ENCODE measurements at regions not wholly inside any gene's neighbourhood (a gene's known extent, or its start where the extent isn't known, plus 50 kb on each side); places are given as distances from the start of the nearest gene placed in this dataset.

DNA sequence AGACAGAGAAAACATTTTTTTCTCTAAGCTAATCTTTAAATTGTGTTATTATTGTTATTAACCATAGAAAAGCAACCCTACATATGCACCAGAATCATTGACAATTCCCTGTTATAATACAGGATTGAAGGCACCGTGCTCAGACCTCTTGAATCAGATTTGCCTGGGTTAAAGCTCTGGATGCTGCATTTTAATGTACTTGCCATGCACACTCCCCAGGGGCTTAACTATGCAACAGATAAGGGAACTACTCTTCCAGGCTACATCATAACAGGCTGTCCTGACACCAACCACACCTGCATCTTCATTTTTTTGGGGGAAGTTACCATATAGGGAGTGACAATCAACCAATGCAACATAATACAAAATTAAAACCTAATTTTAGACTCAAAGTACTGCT is 1187.6 kb upstream of the CDH8 start:
- BruUV-seq (replicated peaks): no TSS peak
- no peak for TF ChIP-seq PAX8 (IDR thresholded peaks at IDR 0.05)
- no peak for TF ChIP-seq RELA (IDR thresholded peaks at IDR 0.05; ENCODE audit: borderline replicate concordance, partially characterized antibody)
- TF ChIP-seq, protein P1, sequence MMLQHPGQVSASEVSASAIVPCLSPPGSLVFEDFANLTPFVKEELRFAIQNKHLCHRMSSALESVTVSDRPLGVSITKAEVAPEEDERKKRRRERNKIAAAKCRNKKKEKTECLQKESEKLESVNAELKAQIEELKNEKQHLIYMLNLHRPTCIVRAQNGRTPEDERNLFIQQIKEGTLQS (IDR thresholded peaks at IDR 0.05; ENCODE audit: borderline replicate concordance, extremely low read depth, low read depth, low read length): no peak
- no peak for TF ChIP-seq PML (IDR thresholded peaks at IDR 0.05; ENCODE audit: low read length)
- TF ChIP-seq CBX3 (IDR thresholded peaks at IDR 0.05; ENCODE audit: borderline replicate concordance, low read depth): no peak
- no peaks in the 10 kb centered on the region for H3K27me3 ChIP-seq (replicated peaks in 1 of 2; ENCODE audit: control insufficient read depth in 2 of 2, insufficient read depth in 2 of 2, low read length in 1 of 2)
- RAD21 ChIA-PET (ENCODE audit: unreplicated experiment): no interaction called here
- H4K20me1 ChIP-seq (ENCODE audit: control insufficient read depth, insufficient read depth): no peaks in the 10 kb centered on the region
- H3K4me3 ChIP-seq: no peak overlapping the region
- H3K4me2 ChIP-seq (ENCODE audit: control insufficient read depth, insufficient read depth): no peak overlapping the region
- H3K27ac ChIP-seq (ENCODE audit: control insufficient read depth, insufficient read depth): no peak overlapping the region
- CTCF ChIA-PET: no interaction called here
- 35% methylated on average over 1 of the region's 1 CpG for WGBS (ENCODE audit: insufficient coverage, insufficient replicate concordance, low lambda C conversion rate, missing lambda C conversion rate)
- H3K36me3 ChIP-seq (ENCODE audit: control insufficient read depth in 2 of 2, insufficient read depth in 2 of 2, low read length in 1 of 2): no peaks in the 10 kb centered on the region
- no peaks in the 10 kb centered on the region for H3K4me1 ChIP-seq (ENCODE audit: control insufficient read depth, insufficient read depth, low read length)
- POLR2A ChIA-PET: no interaction called here
- no peak overlapping the region for H2AFZ ChIP-seq (ENCODE audit: control insufficient read depth, low read depth, low read length)
- ATAC-seq (no peak), DNase-seq (ENCODE audit: low read depth, low spot score) (no peak), FAIRE-seq (no peak)
- no peaks in the 10 kb centered on the region for H3K9me3 ChIP-seq (replicated peaks; ENCODE audit: control insufficient read depth, insufficient read depth, low read length)
- in situ Hi-C loops (cut with MboI) (no loop called here), intact Hi-C loops (cut with micrococcal nuclease; ENCODE audit: unreplicated experiment) (no loop called here)
- no peak overlapping the region for H3K9ac ChIP-seq (ENCODE audit: control insufficient read depth, insufficient read depth, low read length)
- SMC1A ChIA-PET (ENCODE audit: uncharacterized antibody, unreplicated experiment): no interaction called here
- no peaks in the 10 kb centered on the region for H3K79me2 ChIP-seq (ENCODE audit: control insufficient read depth, insufficient read depth, low read length)

DNA sequence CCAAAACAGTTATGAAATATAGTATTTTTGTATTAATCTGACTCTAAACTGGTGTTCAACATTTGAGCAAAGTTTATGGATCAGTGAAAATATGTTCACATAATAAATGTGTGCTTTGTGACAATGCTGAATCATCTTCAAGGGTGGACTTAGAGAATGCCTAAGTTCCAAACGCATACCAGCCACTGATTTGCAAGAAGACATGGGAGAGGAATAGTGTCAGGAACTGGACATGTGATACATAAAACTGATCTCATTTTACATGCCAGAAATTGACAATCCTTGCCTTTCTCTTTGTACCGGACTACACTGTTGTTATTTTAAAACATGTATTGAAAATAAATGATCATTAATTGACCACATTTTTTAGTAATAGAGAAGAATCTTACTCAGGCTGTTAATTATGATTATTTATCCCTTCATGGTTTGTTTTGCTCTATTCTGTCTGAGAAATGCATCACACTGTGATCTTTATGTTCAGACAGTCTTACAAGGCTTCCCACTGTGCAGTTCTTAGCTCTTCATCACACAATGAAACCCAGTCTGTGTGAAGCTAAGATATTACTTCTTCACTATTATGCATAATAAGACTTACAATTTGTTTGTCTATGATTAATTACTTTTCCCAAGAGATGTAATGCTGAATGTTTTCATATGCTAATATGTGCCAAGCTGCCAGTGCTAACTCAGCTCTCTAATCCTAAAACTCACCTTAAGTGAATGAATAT is 1180.6 kb upstream of the CDH8 start:
- H3K36me3 ChIP-seq (ENCODE audit: control insufficient read depth in 2 of 2, insufficient read depth in 2 of 2, low read length in 1 of 2): no peaks in the 10 kb centered on the region
- TF ChIP-seq NR2C1 (IDR thresholded peaks at IDR 0.05) (no peak), EZH2 (IDR thresholded peaks at IDR 0.05; ENCODE audit: borderline replicate concordance, control insufficient read depth, low read depth, low read length) (no peak), MXI1 (IDR thresholded peaks at IDR 0.05; ENCODE audit: low read depth, low read length) (no peak), TCF7 (IDR thresholded peaks at IDR 0.05; ENCODE audit: borderline replicate concordance) (no peak), FOXK2 (IDR thresholded peaks at IDR 0.05) (no peak), CREM (IDR thresholded peaks at IDR 0.05; ENCODE audit: low read depth) (no peak), BHLHE40 (IDR thresholded peaks at IDR 0.05; ENCODE audit: borderline replicate concordance in 1 of 2, low read depth in 2 of 2, low read length in 1 of 2) (no peak), BRCA1 (IDR thresholded peaks at IDR 0.05; ENCODE audit: low read depth, low read length) (no peak), ZNF384 (IDR thresholded peaks at IDR 0.05; ENCODE audit: borderline replicate concordance, low read depth, low read length) (no peak), CREB1 (IDR thresholded peaks at IDR 0.05; ENCODE audit: low read depth) (no peak), HDAC2 (IDR thresholded peaks at IDR 0.05) (no peak), BACH1 (IDR thresholded peaks at IDR 0.05; ENCODE audit: borderline replicate concordance) (no peak)

More for the DNA sequence above, 1180.6 kb upstream of the CDH8 start:
- no peak for ATAC-seq
- Histone ChIP-seq H4K20me1 (ENCODE audit: control insufficient read depth, insufficient read depth) (no peaks in the 10 kb centered on the region), H3K4me3 (no peak overlapping the region), H3K27me3 (replicated peaks in 1 of 2; ENCODE audit: control insufficient read depth in 2 of 2, insufficient read depth in 2 of 2, low read length in 1 of 2) (no peaks in the 10 kb centered on the region), H3K79me2 (ENCODE audit: control insufficient read depth, insufficient read depth, low read length) (no peaks in the 10 kb centered on the region), H3K9me3 (replicated peaks; ENCODE audit: control insufficient read depth, insufficient read depth, low read length) (no peaks in the 10 kb centered on the region), H3K4me2 (ENCODE audit: control insufficient read depth, insufficient read depth) (no peak overlapping the region), H3K9ac (ENCODE audit: control insufficient read depth, insufficient read depth, low read length) (no peak overlapping the region), H3K4me1 (ENCODE audit: control insufficient read depth, insufficient read depth, low read length) (no peaks in the 10 kb centered on the region), H2AFZ (ENCODE audit: control insufficient read depth, low read depth, low read length) (no peak overlapping the region), H3K27ac (ENCODE audit: control insufficient read depth, insufficient read depth) (no peak overlapping the region)
- SMC1A ChIA-PET (ENCODE audit: uncharacterized antibody, unreplicated experiment): no interaction called here
- intact Hi-C loops (cut with micrococcal nuclease; ENCODE audit: unreplicated experiment): no loop called here
- CTCF ChIA-PET: no interaction called here
- no peak for DNase-seq (ENCODE audit: low read depth, low spot score)
- BruUV-seq (replicated peaks): no TSS peak
- RAD21 ChIA-PET (ENCODE audit: unreplicated experiment): no interaction called here
- POLR2A ChIA-PET: interaction anchor here (0.5 to 0.6 kb wide), 2 partner anchors 180 to 1005 kb away, joined by 3 read pairs; no protein-coding TSS in a partner anchor
- no peak for FAIRE-seq
- WGBS (ENCODE audit: insufficient coverage, insufficient replicate concordance, low lambda C conversion rate, missing lambda C conversion rate): 29% methylated on average over 2 of the region's 2 CpGs
- in situ Hi-C loops (cut with MboI): no loop called here
